ENCODE measurements at regions not wholly inside any gene's neighbourhood (a gene's known extent, or its start where the extent isn't known, plus 50 kb on each side); places are given as distances from the start of the nearest gene placed in this dataset.

- DNase-seq (ENCODE audit: extremely low read depth in 1 of 11, low read depth in 9 of 11, low spot score in 4 of 11), result no peak
These were observed 350.7 kb upstream of the TLE4 start for GRCh38 chr9:79221084-79221483.

- no peak for DNase-seq (ENCODE audit: extremely low read depth in 1 of 11, low read depth in 9 of 11, low spot score in 4 of 11)
These were observed 349.3 kb upstream of the TLE4 start for GRCh38 chr9:79222483-79222882.

GRCh38 chr9:79224672-79225433 lies 346.9 kb upstream of the TLE4 start:
- DNase-seq (ENCODE audit: extremely low read depth in 1 of 11, low read depth in 9 of 11, low spot score in 4 of 11), result no peak

GRCh38 chr9:79233542-79233941 lies 338.2 kb upstream of the TLE4 start:
- DNase-seq (ENCODE audit: extremely low read depth in 1 of 11, low read depth in 9 of 11, low spot score in 4 of 11), result no peak

GRCh38 chr9:79236466-79236865 lies 335.3 kb upstream of the TLE4 start:
- DNase-seq (ENCODE audit: extremely low read depth in 1 of 11, low read depth in 9 of 11, low spot score in 4 of 11), result no peak

- DNase-seq (ENCODE audit: extremely low read depth in 1 of 11, low read depth in 9 of 11, low spot score in 4 of 11), result no peak
These were observed 333.9 kb upstream of the TLE4 start for GRCh38 chr9:79237861-79238260.

- DNase-seq (ENCODE audit: extremely low read depth in 1 of 11, low read depth in 9 of 11, low spot score in 4 of 11), result no peak
These were observed 331.0 kb upstream of the TLE4 start for GRCh38 chr9:79240774-79241173.

- no peak for DNase-seq (ENCODE audit: extremely low read depth in 1 of 11, low read depth in 9 of 11, low spot score in 4 of 11)
These were observed 329.3 kb upstream of the TLE4 start for GRCh38 chr9:79242489-79242888.

- no peak for DNase-seq (ENCODE audit: extremely low read depth in 1 of 11, low read depth in 9 of 11, low spot score in 4 of 11)
These were observed 325.6 kb upstream of the TLE4 start for GRCh38 chr9:79246170-79246569.

GRCh38 chr9:79247021-79247420 lies 324.7 kb upstream of the TLE4 start:
- no peak for DNase-seq (ENCODE audit: extremely low read depth in 1 of 11, low read depth in 9 of 11, low spot score in 4 of 11)

- DNase-seq (ENCODE audit: extremely low read depth in 1 of 11, low read depth in 9 of 11, low spot score in 4 of 11), result no peak
These were observed 321.0 kb upstream of the TLE4 start for GRCh38 chr9:79250806-79251205.

GRCh38 chr9:79254900-79255650 lies 316.7 kb upstream of the TLE4 start:
- DNase-seq (ENCODE audit: extremely low read depth in 1 of 11, low read depth in 9 of 11, low spot score in 4 of 11), result no peak

GRCh38 chr9:79255651-79256260 lies 316.0 kb upstream of the TLE4 start:
- DNase-seq (ENCODE audit: extremely low read depth in 1 of 11, low read depth in 9 of 11, low spot score in 4 of 11), result no peak

GRCh38 chr9:79256691-79257213 lies 315.0 kb upstream of the TLE4 start:
- peak; percentile 59 to 85 (median 64) for DNase-seq (ENCODE audit: extremely low read depth in 1 of 11, low read depth in 9 of 11, low spot score in 4 of 11)

GRCh38 chr9:79257228-79257781 lies 314.5 kb upstream of the TLE4 start:
- DNase-seq (ENCODE audit: extremely low read depth in 1 of 11, low read depth in 9 of 11, low spot score in 4 of 11), result peak in 6 of 11 donors; percentile 33 to 50 (median 44)

- DNase-seq (ENCODE audit: extremely low read depth in 1 of 11, low read depth in 9 of 11, low spot score in 4 of 11), result no peak
These were observed 313.9 kb upstream of the TLE4 start for GRCh38 chr9:79257790-79258351.

GRCh38 chr9:79259858-79260257 lies 311.9 kb upstream of the TLE4 start:
- no peak for DNase-seq (ENCODE audit: extremely low read depth in 1 of 11, low read depth in 9 of 11, low spot score in 4 of 11)

GRCh38 chr9:79263628-79264027 lies 308.1 kb upstream of the TLE4 start:
- DNase-seq (ENCODE audit: extremely low read depth in 1 of 11, low read depth in 9 of 11, low spot score in 4 of 11), result no peak

- no peak for DNase-seq (ENCODE audit: extremely low read depth in 1 of 11, low read depth in 9 of 11, low spot score in 4 of 11)
These were observed 307.7 kb upstream of the TLE4 start for GRCh38 chr9:79264041-79264440.
